ENCODE measurements at regions not wholly inside any gene's neighbourhood (a gene's known extent, or its start where the extent isn't known, plus 50 kb on each side); places are given as distances from the start of the nearest gene placed in this dataset.

DNA sequence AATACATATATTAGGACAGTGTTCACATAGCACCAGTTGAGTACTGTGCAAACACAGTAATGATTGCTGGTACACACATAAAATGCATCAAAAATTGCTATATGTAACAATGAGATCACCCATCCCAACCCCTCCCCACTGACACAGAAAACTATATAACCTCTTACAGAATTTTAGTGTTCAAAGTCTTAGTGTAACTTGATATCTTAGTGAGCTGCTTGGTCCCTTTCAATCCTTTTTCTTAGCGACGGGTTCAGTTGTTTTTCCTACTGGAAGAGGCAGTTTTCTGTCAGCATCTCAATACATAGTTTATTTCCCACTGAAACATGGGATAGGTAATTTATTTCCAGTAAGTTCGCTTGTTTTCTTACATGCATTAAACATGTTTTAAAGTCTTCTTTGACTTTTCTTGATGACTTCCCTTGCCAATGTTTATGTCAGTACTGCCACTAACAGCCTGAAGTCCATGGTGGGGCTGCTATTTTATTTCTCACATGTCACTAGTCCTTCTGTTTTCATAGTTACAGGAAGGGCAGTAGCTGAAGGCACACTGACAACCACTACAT is 96.4 kb upstream of the FOXC1 start:
- Mint-ChIP-seq H3K4me1 (no peaks in the 10 kb centered on the region), H3K9me3 (peaks cover 5% of the 10 kb centered on the region), H3K27me3 (no peaks in the 10 kb centered on the region), H3K27ac (no peak overlapping the region), H3K36me3 (ENCODE audit: low read depth) (no peaks in the 10 kb centered on the region), H3K4me3 (no peak overlapping the region)
- CTCF ChIA-PET = no interaction called here
- no peak for ATAC-seq (ENCODE audit: low read depth)
- TF ChIP-seq, protein P1, sequence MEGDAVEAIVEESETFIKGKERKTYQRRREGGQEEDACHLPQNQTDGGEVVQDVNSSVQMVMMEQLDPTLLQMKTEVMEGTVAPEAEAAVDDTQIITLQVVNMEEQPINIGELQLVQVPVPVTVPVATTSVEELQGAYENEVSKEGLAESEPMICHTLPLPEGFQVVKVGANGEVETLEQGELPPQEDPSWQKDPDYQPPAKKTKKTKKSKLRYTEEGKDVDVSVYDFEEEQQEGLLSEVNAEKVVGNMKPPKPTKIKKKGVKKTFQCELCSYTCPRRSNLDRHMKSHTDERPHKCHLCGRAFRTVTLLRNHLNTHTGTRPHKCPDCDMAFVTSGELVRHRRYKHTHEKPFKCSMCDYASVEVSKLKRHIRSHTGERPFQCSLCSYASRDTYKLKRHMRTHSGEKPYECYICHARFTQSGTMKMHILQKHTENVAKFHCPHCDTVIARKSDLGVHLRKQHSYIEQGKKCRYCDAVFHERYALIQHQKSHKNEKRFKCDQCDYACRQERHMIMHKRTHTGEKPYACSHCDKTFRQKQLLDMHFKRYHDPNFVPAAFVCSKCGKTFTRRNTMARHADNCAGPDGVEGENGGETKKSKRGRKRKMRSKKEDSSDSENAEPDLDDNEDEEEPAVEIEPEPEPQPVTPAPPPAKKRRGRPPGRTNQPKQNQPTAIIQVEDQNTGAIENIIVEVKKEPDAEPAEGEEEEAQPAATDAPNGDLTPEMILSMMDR (IDR thresholded peaks at IDR 0.05) = no peak
- no peak for DNase-seq
- POLR2A ChIA-PET = no interaction called here
- intact Hi-C loops (cut with micrococcal nuclease) = no loop called here

- CTCF ChIA-PET = no interaction called here
- ATAC-seq (ENCODE audit: low read depth) = no peak
- H3K27ac Mint-ChIP-seq = no peak overlapping the region
- DNase-seq = no peak
- no peak overlapping the region for H3K4me3 Mint-ChIP-seq
- H3K36me3 Mint-ChIP-seq (ENCODE audit: low read depth) = no peaks in the 10 kb centered on the region
- no peaks in the 10 kb centered on the region for H3K4me1 Mint-ChIP-seq
- intact Hi-C loops (cut with micrococcal nuclease) = no loop called here
- no peaks in the 10 kb centered on the region for H3K27me3 Mint-ChIP-seq
- TF ChIP-seq, protein P1 (IDR thresholded peaks at IDR 0.05) = no peak
- POLR2A ChIA-PET = no interaction called here
- H3K9me3 Mint-ChIP-seq = peaks cover 4% of the 10 kb centered on the region
Observed at GRCh38 chr6:1514078-1514477, 95.6 kb upstream of the FOXC1 start.

GRCh38 chr6:1515280-1515679 is 94.4 kb upstream of the FOXC1 start:
- POLR2A ChIA-PET = no interaction called here
- Mint-ChIP-seq H3K27me3 (no peaks in the 10 kb centered on the region), H3K4me1 (no peaks in the 10 kb centered on the region), H3K9me3 (no peaks in the 10 kb centered on the region), H3K27ac (no peak overlapping the region), H3K4me3 (no peak overlapping the region), H3K36me3 (ENCODE audit: low read depth) (no peaks in the 10 kb centered on the region)
- CTCF ChIA-PET = no interaction called here
- no peak for ATAC-seq (ENCODE audit: low read depth)
- DNase-seq = no peak
- TF ChIP-seq, protein P1 (IDR thresholded peaks at IDR 0.05) = no peak
- intact Hi-C loops (cut with micrococcal nuclease) = no loop called here

DNA sequence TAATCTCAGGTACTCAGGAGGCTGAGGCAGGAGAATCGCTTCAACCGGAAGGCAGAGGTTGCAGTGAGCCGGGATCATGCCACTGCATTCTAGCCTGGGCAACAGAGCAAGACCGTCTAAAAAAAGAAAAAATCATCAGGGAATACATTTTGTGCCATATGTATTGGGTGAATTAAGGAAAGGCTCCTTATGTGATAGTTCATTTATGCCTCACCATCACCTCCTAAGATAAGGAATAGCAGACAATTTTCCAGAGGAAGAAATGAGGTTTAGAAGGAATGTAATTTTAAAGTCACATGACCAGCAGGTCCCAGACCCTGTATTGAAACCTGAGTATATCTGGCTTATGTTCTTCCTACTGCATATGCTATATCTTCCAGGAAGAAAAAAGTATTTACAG is 93.9 kb upstream of the FOXC1 start:
- intact Hi-C loops (cut with micrococcal nuclease) = no loop called here
- no peak overlapping the region for H3K4me3 Mint-ChIP-seq
- ChIA-PET CTCF (no interaction called here), POLR2A (no interaction called here)
- no peaks in the 10 kb centered on the region for H3K36me3 Mint-ChIP-seq (ENCODE audit: low read depth)
- H3K27ac Mint-ChIP-seq = no peak overlapping the region
- TF ChIP-seq, protein P1 (IDR thresholded peaks at IDR 0.05) = no peak
- H3K4me1 Mint-ChIP-seq = no peaks in the 10 kb centered on the region
- H3K27me3 Mint-ChIP-seq = no peaks in the 10 kb centered on the region
- DNase-seq = no peak
- H3K9me3 Mint-ChIP-seq = no peaks in the 10 kb centered on the region
- no peak for ATAC-seq (ENCODE audit: low read depth)

DNA sequence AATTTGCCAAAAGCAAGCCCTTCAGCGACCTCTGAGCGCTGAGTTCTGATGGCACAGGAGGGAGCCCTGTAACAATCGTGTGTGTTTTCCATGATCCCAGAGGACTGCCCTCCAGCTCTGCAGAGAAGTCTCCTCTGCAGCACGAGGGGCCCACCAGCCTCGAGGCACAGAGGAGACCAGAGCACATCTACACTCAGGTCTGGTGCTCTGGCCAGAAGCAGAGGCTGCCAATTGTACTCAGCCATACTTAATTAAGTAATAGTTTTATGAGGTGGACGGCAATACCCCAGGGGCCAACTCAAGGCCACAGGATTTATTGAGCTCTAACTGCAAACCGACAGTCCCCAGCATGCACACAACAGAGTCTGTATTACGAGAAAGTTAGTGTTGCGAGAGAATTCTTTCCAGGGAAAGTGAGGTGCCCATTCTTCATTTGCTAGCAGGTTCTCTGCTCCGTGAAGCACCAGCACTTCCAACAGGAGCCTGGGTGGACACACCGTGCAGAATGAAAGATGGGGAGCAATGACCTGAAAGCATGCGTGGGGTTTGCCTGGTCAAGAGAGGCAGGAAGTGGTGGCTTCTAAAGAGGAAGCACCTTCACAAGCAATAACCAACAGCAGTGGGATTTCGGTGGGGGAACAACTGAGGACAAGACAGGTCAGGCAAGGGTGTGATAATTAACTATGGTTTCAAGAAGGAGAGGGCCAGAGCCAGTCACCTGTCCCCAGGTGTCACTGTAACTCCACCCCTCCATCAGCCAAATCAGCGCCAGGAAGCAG is 92.8 kb upstream of the FOXC1 start:
- POLR2A ChIA-PET = no interaction called here
- CTCF ChIA-PET = no interaction called here
- Mint-ChIP-seq H3K27me3 (peaks cover 2% of the 10 kb centered on the region), H3K4me3 (no peak overlapping the region), H3K9me3 (no peaks in the 10 kb centered on the region), H3K36me3 (ENCODE audit: low read depth) (no peaks in the 10 kb centered on the region), H3K4me1 (no peaks in the 10 kb centered on the region), H3K27ac (no peak overlapping the region)
- DNase-seq (no peak), ATAC-seq (ENCODE audit: low read depth) (no peak)
- TF ChIP-seq, protein P1 (IDR thresholded peaks at IDR 0.05) = no peak
- intact Hi-C loops (cut with micrococcal nuclease) = no loop called here

Measured in activated B cell treated with CpG ODN at 0.5 μM for 24 hours (primary cell).